Stromal cell of bone marrow (primary cell): ENCODE measurements at regions not wholly inside any gene's neighbourhood (a gene's known extent, or its start where the extent isn't known, plus 50 kb on each side); places are given as distances from the start of the nearest gene placed in this dataset.

Experiments used
- DNase-seq: peaks from one replicate; pipeline ENCODE4 v3.0.0-alpha.2; 2012; ENCODE audit warnings: low read depth

GRCh38 chr15:94099574-94099960 lies 131.8 kb upstream of the MCTP2 start:
- DNase-seq = no peak

- no peak for DNase-seq
These were observed 132.3 kb upstream of the MCTP2 start for GRCh38 chr15:94098921-94099573.

- no peak for DNase-seq
These were observed 133.8 kb upstream of the MCTP2 start for GRCh38 chr15:94097552-94097951.

- DNase-seq = no peak
These were observed 137.1 kb upstream of the MCTP2 start for GRCh38 chr15:94094310-94094709.

GRCh38 chr15:94086341-94086740 lies 145.0 kb upstream of the MCTP2 start:
- DNase-seq = no peak

- peak; percentile 61 for DNase-seq
These were observed 147.8 kb upstream of the MCTP2 start for GRCh38 chr15:94083467-94084052.

- no peak for DNase-seq
These were observed 149.5 kb upstream of the MCTP2 start for GRCh38 chr15:94081829-94082228.

GRCh38 chr15:94080989-94081605 lies 150.3 kb upstream of the MCTP2 start:
- no peak for DNase-seq

- DNase-seq = peak; percentile 79
These were observed 150.9 kb upstream of the MCTP2 start for GRCh38 chr15:94080416-94080815.

GRCh38 chr15:94079968-94080367 lies 151.4 kb upstream of the MCTP2 start:
- no peak for DNase-seq

- DNase-seq = no peak
These were observed 151.9 kb upstream of the MCTP2 start for GRCh38 chr15:94079459-94079858.

- DNase-seq = no peak
These were observed 153.4 kb upstream of the MCTP2 start for GRCh38 chr15:94077938-94078337.

GRCh38 chr15:94075349-94075748 lies 156.0 kb upstream of the MCTP2 start:
- peak; percentile 85 for DNase-seq

GRCh38 chr15:94070356-94071295 lies 160.7 kb upstream of the MCTP2 start:
- no peak for DNase-seq

- no peak for DNase-seq
These were observed 161.5 kb upstream of the MCTP2 start for GRCh38 chr15:94069844-94070243.

- no peak for DNase-seq
These were observed 164.6 kb upstream of the MCTP2 start for GRCh38 chr15:94066811-94067210.

- no peak for DNase-seq
These were observed 165.3 kb upstream of the MCTP2 start for GRCh38 chr15:94066046-94066445.

GRCh38 chr15:94064676-94065313 lies 166.6 kb upstream of the MCTP2 start:
- no peak for DNase-seq

GRCh38 chr15:94061041-94061440 lies 170.3 kb upstream of the MCTP2 start:
- no peak for DNase-seq

- DNase-seq = no peak
These were observed 172.3 kb upstream of the MCTP2 start for GRCh38 chr15:94059013-94059587.

GRCh38 chr15:94057305-94057704 lies 174.1 kb upstream of the MCTP2 start:
- no peak for DNase-seq

- peak; percentile 33 for DNase-seq
These were observed 175.0 kb upstream of the MCTP2 start for GRCh38 chr15:94056314-94056713.
